ENCODE measurements at regions not wholly inside any gene's neighbourhood (a gene's known extent, or its start where the extent isn't known, plus 50 kb on each side); places are given as distances from the start of the nearest gene placed in this dataset. TPM values are rescaled to one million over a fixed set of nuclear protein-coding genes. Genes with fewer than 3 reads are reported as not detected.

DNA sequence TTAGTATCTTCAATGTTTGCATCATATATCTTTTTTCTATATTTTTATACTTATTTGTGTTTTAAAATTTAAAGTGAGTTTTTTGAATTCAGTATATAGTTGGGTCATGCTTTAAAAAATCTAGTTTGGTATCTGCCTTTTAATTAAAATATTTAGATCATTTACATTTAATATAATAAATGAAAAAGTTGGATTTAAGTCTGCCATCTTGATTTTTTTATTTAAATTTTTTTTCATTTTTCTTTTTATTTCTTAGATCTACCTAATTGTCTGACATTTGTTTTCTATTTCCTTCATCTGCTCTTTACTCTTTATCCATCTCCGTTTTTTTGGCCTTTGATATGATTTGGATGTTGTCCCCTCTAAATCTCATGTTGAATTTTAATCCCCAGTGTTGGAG is 50.0 kb upstream of the N4BP1 start:
- Histone ChIP-seq H3K27ac (ENCODE audit: low read depth in 1 of 2, low read length in 2 of 2) (no peak overlapping the region), H3K27me3 (ENCODE audit: control insufficient read depth in 4 of 4, insufficient read depth in 4 of 4, low read length in 3 of 4) (no peaks in the 10 kb centered on the region), H3K4me1 (ENCODE audit: control insufficient read depth in 4 of 4, insufficient read depth in 4 of 4, low read length in 3 of 4) (no peaks in the 10 kb centered on the region), H3K9me3 (ENCODE audit: control insufficient read depth in 4 of 4, low read length in 3 of 4) (peaks cover 0 to 10% (median 5%) of the 10 kb centered on the region in 4 donors), H3K9ac (ENCODE audit: low read depth in 1 of 2, low read length in 2 of 2) (no peak overlapping the region), H3K4me3 (ENCODE audit: low read depth in 1 of 3, low read length in 3 of 3) (no peak overlapping the region), H3K36me3 (ENCODE audit: control insufficient read depth in 4 of 4, insufficient read depth in 3 of 4, low read depth in 1 of 4, low read length in 3 of 4) (no peaks in the 10 kb centered on the region)
- TF ChIP-seq, protein P1, sequence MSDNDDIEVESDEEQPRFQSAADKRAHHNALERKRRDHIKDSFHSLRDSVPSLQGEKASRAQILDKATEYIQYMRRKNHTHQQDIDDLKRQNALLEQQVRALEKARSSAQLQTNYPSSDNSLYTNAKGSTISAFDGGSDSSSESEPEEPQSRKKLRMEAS (IDR thresholded peaks at IDR 0.05): no peak
- TF ChIP-seq RXRA (IDR thresholded peaks at IDR 0.05) (no peak), RAD21 (IDR thresholded peaks at IDR 0.05) (no peak), TAF1 (conservative IDR thresholded peaks at IDR 0.05) (no peak), SP1 (IDR thresholded peaks at IDR 0.05) (no peak), FOXA1 (IDR thresholded peaks at IDR 0.05) (no peak), FOXA2 (IDR thresholded peaks at IDR 0.05) (no peak), YY1 (IDR thresholded peaks at IDR 0.05) (no peak), GABPA (IDR thresholded peaks at IDR 0.05 in 1 of 2, conservative IDR thresholded peaks at IDR 0.05 in 1 of 2) (no peak), EGR1 (IDR thresholded peaks at IDR 0.05; ENCODE audit: low read depth in 2 of 2) (no peak)
- TF ChIP-seq, protein P2, sequence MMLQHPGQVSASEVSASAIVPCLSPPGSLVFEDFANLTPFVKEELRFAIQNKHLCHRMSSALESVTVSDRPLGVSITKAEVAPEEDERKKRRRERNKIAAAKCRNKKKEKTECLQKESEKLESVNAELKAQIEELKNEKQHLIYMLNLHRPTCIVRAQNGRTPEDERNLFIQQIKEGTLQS (IDR thresholded peaks at IDR 0.05): no peak
- TF ChIP-seq, protein P3, sequence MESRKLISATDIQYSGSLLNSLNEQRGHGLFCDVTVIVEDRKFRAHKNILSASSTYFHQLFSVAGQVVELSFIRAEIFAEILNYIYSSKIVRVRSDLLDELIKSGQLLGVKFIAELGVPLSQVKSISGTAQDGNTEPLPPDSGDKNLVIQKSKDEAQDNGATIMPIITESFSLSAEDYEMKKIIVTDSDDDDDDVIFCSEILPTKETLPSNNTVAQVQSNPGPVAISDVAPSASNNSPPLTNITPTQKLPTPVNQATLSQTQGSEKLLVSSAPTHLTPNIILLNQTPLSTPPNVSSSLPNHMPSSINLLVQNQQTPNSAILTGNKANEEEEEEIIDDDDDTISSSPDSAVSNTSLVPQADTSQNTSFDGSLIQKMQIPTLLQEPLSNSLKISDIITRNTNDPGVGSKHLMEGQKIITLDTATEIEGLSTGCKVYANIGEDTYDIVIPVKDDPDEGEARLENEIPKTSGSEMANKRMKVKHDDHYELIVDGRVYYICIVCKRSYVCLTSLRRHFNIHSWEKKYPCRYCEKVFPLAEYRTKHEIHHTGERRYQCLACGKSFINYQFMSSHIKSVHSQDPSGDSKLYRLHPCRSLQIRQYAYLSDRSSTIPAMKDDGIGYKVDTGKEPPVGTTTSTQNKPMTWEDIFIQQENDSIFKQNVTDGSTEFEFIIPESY (IDR thresholded peaks at IDR 0.05): no peak
- TF ChIP-seq, protein P4, sequence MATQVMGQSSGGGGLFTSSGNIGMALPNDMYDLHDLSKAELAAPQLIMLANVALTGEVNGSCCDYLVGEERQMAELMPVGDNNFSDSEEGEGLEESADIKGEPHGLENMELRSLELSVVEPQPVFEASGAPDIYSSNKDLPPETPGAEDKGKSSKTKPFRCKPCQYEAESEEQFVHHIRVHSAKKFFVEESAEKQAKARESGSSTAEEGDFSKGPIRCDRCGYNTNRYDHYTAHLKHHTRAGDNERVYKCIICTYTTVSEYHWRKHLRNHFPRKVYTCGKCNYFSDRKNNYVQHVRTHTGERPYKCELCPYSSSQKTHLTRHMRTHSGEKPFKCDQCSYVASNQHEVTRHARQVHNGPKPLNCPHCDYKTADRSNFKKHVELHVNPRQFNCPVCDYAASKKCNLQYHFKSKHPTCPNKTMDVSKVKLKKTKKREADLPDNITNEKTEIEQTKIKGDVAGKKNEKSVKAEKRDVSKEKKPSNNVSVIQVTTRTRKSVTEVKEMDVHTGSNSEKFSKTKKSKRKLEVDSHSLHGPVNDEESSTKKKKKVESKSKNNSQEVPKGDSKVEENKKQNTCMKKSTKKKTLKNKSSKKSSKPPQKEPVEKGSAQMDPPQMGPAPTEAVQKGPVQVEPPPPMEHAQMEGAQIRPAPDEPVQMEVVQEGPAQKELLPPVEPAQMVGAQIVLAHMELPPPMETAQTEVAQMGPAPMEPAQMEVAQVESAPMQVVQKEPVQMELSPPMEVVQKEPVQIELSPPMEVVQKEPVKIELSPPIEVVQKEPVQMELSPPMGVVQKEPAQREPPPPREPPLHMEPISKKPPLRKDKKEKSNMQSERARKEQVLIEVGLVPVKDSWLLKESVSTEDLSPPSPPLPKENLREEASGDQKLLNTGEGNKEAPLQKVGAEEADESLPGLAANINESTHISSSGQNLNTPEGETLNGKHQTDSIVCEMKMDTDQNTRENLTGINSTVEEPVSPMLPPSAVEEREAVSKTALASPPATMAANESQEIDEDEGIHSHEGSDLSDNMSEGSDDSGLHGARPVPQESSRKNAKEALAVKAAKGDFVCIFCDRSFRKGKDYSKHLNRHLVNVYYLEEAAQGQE (IDR thresholded peaks at IDR 0.05): no peak
- 58% methylated on average over 1 of the region's 1 CpG for WGBS
- no peak for DNase-seq (ENCODE audit: low spot score)

Small RNA genes in the stretch of these regions (small RNA-seq; reads per million reads assigned to genes)
- gene AC023827.1: not detected
- gene MTND4LP25: not detected
- not detected for gene RNU6-257P
